H1 (cell line): ENCODE measurements at regions not wholly inside any gene's neighbourhood (a gene's known extent, or its start where the extent isn't known, plus 50 kb on each side); places are given as distances from the start of the nearest gene placed in this dataset.

Experiments used
- CTCF ChIA-PET: fragments of 300-600 bp; sonication (Branson Sonifier 250); formaldehyde crosslinking; loops from one replicate; lab custom pipeline; 2021; ENCODE audit not compliant: partially characterized antibody; lab: Charles Lee
- POLR2A ChIA-PET: fragments of 300-600 bp; sonication (Branson Sonifier 250); formaldehyde crosslinking; loops from one replicate; lab custom pipeline; 2021; ENCODE audit warnings: inconsistent platforms; ENCODE audit not compliant: partially characterized antibody; lab: Charles Lee
- DNase-seq, 2 experiments: peaks; one replicate each; pipeline versions ENCODE4 v3.0.0 to v3.0.0-alpha.2; 2010 to 2022; ENCODE audit warnings: low spot score in 2 of 2, low read depth in 1 of 2, mixed read lengths in 1 of 2
- FAIRE-seq: peaks from 2 replicates; lab custom pipeline; 2011; peaks lifted over from hg19 to GRCh38; lab: Jason Lieb, UNC
- H2AFZ ChIP-seq: 2 replicates; pipeline ENCODE4 v1.8.1; 2012; ENCODE audit warnings: low read length, inconsistent platforms
- H2AK5ac ChIP-seq: 2 replicates; pipeline ENCODE4 v1.6.1; 2013; ENCODE audit warnings: low read depth, low read length
- H2BK120ac ChIP-seq: replicated peaks from 2 replicates; pipeline ENCODE3; 2013; ENCODE audit warnings: low read depth, low read length, inconsistent platforms
- H2BK12ac ChIP-seq: 2 replicates; pipeline ENCODE4 v1.6.1; 2013; ENCODE audit warnings: low read depth, low read length
- H2BK15ac ChIP-seq: 2 replicates; pipeline ENCODE4 v1.6.1; 2013; ENCODE audit warnings: low read length
- H2BK20ac ChIP-seq: 2 replicates; pipeline ENCODE4 v1.6.1; 2013; ENCODE audit warnings: low read length
- H2BK5ac ChIP-seq: 2 replicates; pipeline ENCODE4 v1.6.1; 2013; ENCODE audit warnings: low read depth, low read length
- H3K14ac ChIP-seq: 2 replicates; pipeline ENCODE4 v1.6.1; 2013; ENCODE audit warnings: inconsistent platforms; ENCODE audit not compliant: insufficient read length
- H3K18ac ChIP-seq: 2 replicates; pipeline ENCODE4 v1.6.1; 2013; ENCODE audit warnings: low read length; ENCODE audit errors: extremely low read depth
- H3K23ac ChIP-seq: 2 replicates; pipeline ENCODE4 v1.6.1; 2013; ENCODE audit warnings: inconsistent platforms; ENCODE audit not compliant: insufficient read length
- H3K23me2 ChIP-seq: 2 replicates; pipeline ENCODE4 v1.6.1; 2013; ENCODE audit warnings: low read depth, low read length
- H3K27ac ChIP-seq: 2 replicates; pipeline ENCODE4 v1.6.1; 2011; ENCODE audit warnings: low read depth, low read length, inconsistent platforms
- H3K27me3 ChIP-seq, 4 experiments: replicated peaks in 1 of 4; 1 replicate in 1 of 4; 2 replicates in 3 of 4; pipeline versions ENCODE4 v1.6.1 to v1.8.1; 2011 to 2013; ENCODE audit warnings: low read length in 3 of 4, mild to moderate bottlenecking in 3 of 4, inconsistent platforms in 2 of 4, mixed read lengths in 2 of 4, moderate library complexity in 1 of 4; ENCODE audit not compliant: control insufficient read depth in 3 of 4, insufficient read depth in 3 of 4; ENCODE audit errors: extremely low read depth in 1 of 4
- H3K36me3 ChIP-seq, 4 experiments: 2 replicates each; pipeline versions ENCODE4 v1.6.1 to v1.8.1; 2011 to 2013; ENCODE audit warnings: mild to moderate bottlenecking in 4 of 4, low read length in 3 of 4, moderate library complexity in 2 of 4, control low read depth in 1 of 4, inconsistent platforms in 1 of 4; ENCODE audit not compliant: insufficient read depth in 4 of 4, control insufficient read depth in 2 of 4
- H3K4ac ChIP-seq: replicated peaks from 2 replicates; pipeline ENCODE3; 2013; ENCODE audit warnings: low read length, low read depth, mixed read lengths, inconsistent platforms; ENCODE audit not compliant: insufficient read length
- H3K4me1 ChIP-seq, 4 experiments: replicated peaks in 1 of 4; 1 replicate in 1 of 4; 2 replicates in 3 of 4; pipeline versions ENCODE4 v1.6.1 to v1.8.1; 2011 to 2013; ENCODE audit warnings: low read length in 3 of 4, inconsistent platforms in 2 of 4, mixed read lengths in 1 of 4; ENCODE audit not compliant: insufficient read depth in 4 of 4, control insufficient read depth in 3 of 4
- H3K4me2 ChIP-seq, 2 experiments: 2 replicates each; pipeline versions ENCODE4 v1.6.1 to v1.8.1; 2011 to 2013; ENCODE audit warnings: low read depth in 2 of 2, low read length in 2 of 2, control low read depth in 1 of 2, inconsistent platforms in 1 of 2, mild to moderate bottlenecking in 1 of 2; ENCODE audit not compliant: insufficient read depth in 1 of 2
- H3K4me3 ChIP-seq, 4 experiments: fragments of 200-600, 300-600 bp in 1 of 4; sonication (generic), shearing (Covaris generic), sonication (Bioruptor Twin) in 1 of 4; 2 replicates each; pipeline versions ENCODE4 v1.5.1 to v1.8.1; 2011 to 2016; ENCODE audit warnings: low read length in 4 of 4, low read depth in 3 of 4, control low read depth in 2 of 4, inconsistent platforms in 2 of 4, mild to moderate bottlenecking in 2 of 4, mixed read lengths in 1 of 4, moderate library complexity in 1 of 4; ENCODE audit not compliant: insufficient read depth in 2 of 4; ENCODE audit errors: extremely low read depth in 1 of 4
- H3K56ac ChIP-seq: replicated peaks from 2 replicates; pipeline ENCODE3; 2013; ENCODE audit warnings: low read depth, mild to moderate bottlenecking, mixed read lengths, low read length, inconsistent platforms; ENCODE audit not compliant: insufficient read length
- H3K79me1 ChIP-seq: 2 replicates; pipeline ENCODE4 v1.6.1; 2013; ENCODE audit warnings: low read depth, low read length, control low read depth
- H3K79me2 ChIP-seq, 2 experiments: 2 replicates each; pipeline versions ENCODE4 v1.6.1 to v1.8.1; 2012 to 2013; ENCODE audit warnings: low read length in 2 of 2, mild to moderate bottlenecking in 2 of 2, inconsistent platforms in 1 of 2; ENCODE audit not compliant: insufficient read depth in 2 of 2, control insufficient read depth in 1 of 2
- H3K9ac ChIP-seq, 4 experiments: replicated peaks in 1 of 4; 1 replicate in 1 of 4; 2 replicates in 3 of 4; pipeline versions ENCODE4 v1.6.1 to v1.8.1; 2011 to 2013; ENCODE audit warnings: low read depth in 3 of 4, low read length in 3 of 4, control low read depth in 2 of 4, mild to moderate bottlenecking in 2 of 4, moderate library complexity in 2 of 4, inconsistent platforms in 1 of 4; ENCODE audit errors: extremely low read depth in 1 of 4
- H3K9me3 ChIP-seq, 2 experiments: 2 replicates each; pipeline versions ENCODE4 v1.6.1 to v1.8.1; 2012 to 2013; ENCODE audit warnings: mild to moderate bottlenecking in 2 of 2, moderate library complexity in 2 of 2, control low read depth in 1 of 2, inconsistent platforms in 1 of 2, low read depth in 1 of 2, low read length in 1 of 2, mixed read lengths in 1 of 2; ENCODE audit not compliant: insufficient read depth in 2 of 2
- H4K20me1 ChIP-seq, 2 experiments: replicated peaks in 1 of 2; 2 replicates each; pipeline versions ENCODE3 to v1.8.1; 2011 to 2013; ENCODE audit warnings: inconsistent platforms in 2 of 2, low read length in 2 of 2, mild to moderate bottlenecking in 1 of 2; ENCODE audit not compliant: insufficient read depth in 2 of 2, control insufficient read depth in 1 of 2
- H4K5ac ChIP-seq: 2 replicates; pipeline ENCODE4 v1.6.1; 2013; ENCODE audit warnings: low read length, low read depth, mixed read lengths, inconsistent platforms; ENCODE audit not compliant: insufficient read length
- H4K8ac ChIP-seq: 2 replicates; pipeline ENCODE4 v1.8.0; 2013; ENCODE audit warnings: mild to moderate bottlenecking, moderate library complexity, low read length, inconsistent platforms; ENCODE audit not compliant: insufficient read depth; ENCODE audit errors: extremely low read depth
- H4K91ac ChIP-seq: replicated peaks from 2 replicates; pipeline ENCODE3; 2013; ENCODE audit warnings: low read length, mixed read lengths, inconsistent platforms; ENCODE audit not compliant: insufficient read length
- GTF2F1 ChIP-seq: IDR thresholded peaks from 2 replicates; pipeline ENCODE4 v1.6.1; 2012; ENCODE audit warnings: low read depth, low read length, improper control_type of control experiment, borderline replicate concordance
- SIX5 ChIP-seq: IDR thresholded peaks from 2 replicates; pipeline ENCODE4 v1.6.1; 2011; ENCODE audit warnings: mild to moderate bottlenecking, low read depth, low read length
- SP1 ChIP-seq: IDR thresholded peaks from 2 replicates; pipeline ENCODE4 v1.6.1; 2011; ENCODE audit warnings: low read depth, low read length
- WGBS, 2 experiments: shearing (Covaris generic) in 1 of 2; methylation state at CpG; one replicate each; pipeline versions ENCODE4 v1.1.6 to v1.1.7; 2013 to 2015; ENCODE audit warnings: low lambda C conversion rate in 2 of 2, mixed read lengths in 2 of 2, inconsistent platforms in 1 of 2, low coverage in 1 of 2, missing lambda C conversion rate in 1 of 2; ENCODE audit not compliant: insufficient replicate concordance in 2 of 2, insufficient coverage in 1 of 2, insufficient read length in 1 of 2; ENCODE audit errors: extremely low coverage in 1 of 2, missing lambda C conversion rate in 1 of 2; 5-methylcytosine and 5-hydroxymethylcytosine counted together

DNA sequence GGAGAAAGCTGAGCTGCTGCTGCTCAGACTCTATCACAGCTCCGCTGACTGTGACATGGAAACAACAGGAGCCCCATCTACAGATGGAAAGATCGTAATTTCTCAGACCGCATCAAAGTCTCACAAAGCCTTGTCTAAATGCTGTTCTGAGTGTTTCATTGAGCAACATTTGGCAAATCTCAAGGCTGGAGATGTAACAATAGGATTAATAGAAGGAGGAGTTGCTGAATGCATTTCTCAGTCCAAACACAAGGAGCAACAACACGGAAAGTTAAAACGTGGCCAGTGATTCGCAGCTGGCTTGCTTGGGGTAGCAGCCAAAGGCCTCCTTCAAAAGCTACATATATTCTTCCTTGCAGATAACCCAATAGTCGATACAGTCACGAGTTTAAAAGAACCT, 55.7 kb downstream of the MRPL57 start:
- H4K5ac ChIP-seq: no peak overlapping the region
- H3K4me1 ChIP-seq: no peaks in the 10 kb centered on the region
- ChIA-PET CTCF (interaction anchor here (0.6 to 1.4 kb wide), 4 partner anchors 10 to 245 kb away, joined by 3 to 4 read pairs (median 3); no protein-coding TSS in a partner anchor), POLR2A (interaction anchor here (1.7 kb wide), 1 partner anchor 56 kb away, joined by 6 read pairs; the partner anchor contains the start of genes MRPL57 and SKA3)
- H3K4ac ChIP-seq: no peak overlapping the region
- H2BK120ac ChIP-seq: no peak overlapping the region
- no peaks in the 10 kb centered on the region for H3K27me3 ChIP-seq
- H3K9ac ChIP-seq: no peak overlapping the region
- H3K14ac ChIP-seq: no peak overlapping the region
- peaks cover 0 to 2% of the 10 kb centered on the region in 2 experiments for H4K20me1 ChIP-seq
- H3K18ac ChIP-seq: no peak overlapping the region
- H2BK12ac ChIP-seq: no peak overlapping the region
- FAIRE-seq (no peak), DNase-seq (no peak)
- H2BK15ac ChIP-seq: no peak overlapping the region
- H2AFZ ChIP-seq: 0 out of 2 replicates have a peak overlapping the region, but pooled peaks have one; percentile 21
- no peaks in the 10 kb centered on the region for H3K36me3 ChIP-seq
- no peaks in the 10 kb centered on the region for H3K79me1 ChIP-seq
- no peak overlapping the region for H3K56ac ChIP-seq
- H3K79me2 ChIP-seq: no peaks in the 10 kb centered on the region
- no peak overlapping the region for H3K4me3 ChIP-seq
- no peak overlapping the region for H2AK5ac ChIP-seq
- no peaks in the 10 kb centered on the region for H3K9me3 ChIP-seq
- 91% methylated on average over 8 of the region's 8 CpGs; no CpG with 5 or more reads in 1 of the 2 experiments for WGBS, 2 experiments
- H4K91ac ChIP-seq: no peak overlapping the region
- TF ChIP-seq SP1: no peak
- no peak for TF ChIP-seq GTF2F1
- no peak for TF ChIP-seq SIX5
- H2BK5ac ChIP-seq: no peak overlapping the region
- no peak overlapping the region for H3K4me2 ChIP-seq
- no peak overlapping the region for H4K8ac ChIP-seq
- peaks cover 3% of the 10 kb centered on the region; the same call in 1 of the 2 replicates for H3K23me2 ChIP-seq
- no peak overlapping the region for H3K27ac ChIP-seq
- H3K23ac ChIP-seq: no peak overlapping the region
- no peak overlapping the region for H2BK20ac ChIP-seq
